ENCODE measurements at regions not wholly inside any gene's neighbourhood (a gene's known extent, or its start where the extent isn't known, plus 50 kb on each side); places are given as distances from the start of the nearest gene placed in this dataset.
"Not testable (repeated sequence)": the region's sequence is repeated elsewhere in the genome, so short reads cannot be mapped to it uniquely, and the experiment has no call there.

DNA sequence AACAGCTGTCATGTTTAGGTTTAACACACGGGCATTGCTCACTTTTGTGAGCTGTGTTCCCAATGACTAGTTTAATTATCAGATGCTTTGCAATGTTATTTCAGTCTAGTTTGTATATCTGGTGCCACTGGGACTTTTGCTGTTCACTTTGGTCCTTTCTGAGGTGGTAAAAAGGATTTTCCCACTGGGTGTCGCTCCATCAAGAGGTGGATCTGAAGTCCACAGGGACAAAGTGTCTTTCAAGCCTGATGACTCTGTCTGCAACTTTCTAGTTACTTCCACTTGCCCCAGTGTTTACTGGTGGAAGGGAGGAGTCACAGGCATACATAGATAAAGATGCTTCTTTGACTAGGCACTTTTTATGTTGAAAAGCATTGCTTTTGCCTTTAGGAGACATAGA lies 242.2 kb downstream of the HGF start:
- no peak for DNase-seq

DNA sequence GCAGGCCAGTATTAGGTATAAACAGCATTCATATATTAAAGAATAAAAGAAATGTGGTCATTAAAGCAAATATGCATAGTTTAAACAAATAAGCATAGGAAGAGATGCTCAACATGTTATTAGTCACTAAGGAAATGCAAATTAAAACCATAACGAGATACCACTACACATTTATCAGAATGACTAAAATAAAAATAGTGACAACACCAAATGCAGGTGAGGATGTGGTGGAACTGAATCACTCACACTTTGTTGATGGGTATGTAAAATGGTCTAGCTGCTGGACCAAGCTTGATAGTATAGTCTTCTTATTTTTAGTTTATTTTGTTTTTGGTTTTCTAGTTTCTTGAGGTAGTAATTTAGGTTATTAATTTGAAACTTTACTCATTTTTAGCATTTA lies 242.9 kb downstream of the HGF start:
- DNase-seq: no peak

DNA sequence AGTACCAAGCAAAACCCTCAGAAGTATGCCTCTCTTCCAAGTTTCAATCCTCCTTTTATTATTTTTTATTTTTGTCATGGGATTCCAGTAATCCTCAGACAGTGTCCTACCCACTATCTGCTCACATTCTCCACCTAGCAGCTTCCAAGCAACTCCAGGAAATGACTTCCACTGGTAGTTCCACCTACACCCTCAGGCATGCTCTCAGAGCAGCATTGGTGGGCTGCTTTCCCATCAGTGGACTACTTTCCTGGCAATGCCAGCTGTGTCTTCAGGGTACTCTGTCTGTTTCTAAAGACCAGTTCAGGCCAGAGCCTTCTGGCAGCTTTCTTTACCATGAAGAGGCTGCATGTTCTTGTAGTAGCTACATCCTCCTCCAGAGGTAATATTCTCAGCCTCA lies 244.0 kb downstream of the HGF start:
- no peak for DNase-seq

DNA sequence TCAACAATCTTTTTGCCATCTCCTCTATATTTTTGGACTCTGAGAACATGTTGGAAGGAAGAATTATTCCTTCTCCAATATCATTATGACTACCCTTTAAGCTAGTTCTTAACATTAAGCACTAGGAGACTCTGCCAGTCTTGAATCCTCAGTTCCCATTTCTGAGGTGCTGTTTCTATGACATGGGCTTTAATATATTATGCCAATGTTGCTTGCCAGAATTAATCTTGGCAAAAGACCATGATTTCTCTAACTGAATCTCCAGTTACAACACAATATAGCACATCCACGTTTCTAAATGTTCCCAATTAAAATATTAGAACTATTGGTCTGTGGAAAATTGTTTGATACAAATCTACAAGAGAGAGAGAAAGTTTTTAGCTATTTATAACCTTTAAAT lies 250.0 kb downstream of the HGF start:
- DNase-seq: no peak

DNA sequence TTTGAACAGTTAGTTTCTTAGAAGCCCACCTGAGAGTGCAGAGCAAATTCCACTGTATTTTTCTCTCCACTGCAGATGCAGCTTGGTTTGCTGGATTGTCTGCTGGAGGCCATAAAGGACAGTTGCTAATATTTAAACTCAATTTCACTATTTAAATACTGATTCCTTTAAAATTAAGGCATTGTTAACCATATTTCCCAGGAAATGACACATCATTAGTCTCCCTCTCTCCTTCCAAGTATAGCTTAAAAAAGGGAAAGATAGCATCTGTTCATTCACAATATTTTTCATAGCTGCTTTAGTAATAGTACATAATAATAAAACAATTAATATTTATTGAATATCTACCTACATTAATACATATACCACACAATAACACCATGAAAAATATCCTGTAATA lies 252.9 kb downstream of the HGF start:
- DNase-seq: no peak

DNA sequence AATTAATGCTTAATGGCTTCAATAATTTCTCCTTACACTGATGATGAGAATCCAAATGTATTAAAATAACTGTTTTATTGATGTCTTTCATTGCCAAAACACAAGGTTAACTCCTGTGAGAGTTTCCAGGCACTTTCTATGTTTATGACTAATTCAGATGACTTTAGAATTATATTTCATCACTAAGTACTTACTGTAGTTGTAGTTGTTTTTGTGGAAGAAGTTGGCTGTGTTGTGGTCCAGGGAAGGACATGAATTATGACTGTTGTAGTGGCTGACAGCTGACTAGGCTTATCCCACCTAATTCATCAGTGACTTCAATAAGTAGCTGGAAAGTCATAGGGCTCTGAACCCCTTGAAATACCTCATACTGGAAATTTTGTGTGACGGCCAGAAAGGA lies 254.8 kb downstream of the HGF start:
- DNase-seq: peak; percentile 45

DNA sequence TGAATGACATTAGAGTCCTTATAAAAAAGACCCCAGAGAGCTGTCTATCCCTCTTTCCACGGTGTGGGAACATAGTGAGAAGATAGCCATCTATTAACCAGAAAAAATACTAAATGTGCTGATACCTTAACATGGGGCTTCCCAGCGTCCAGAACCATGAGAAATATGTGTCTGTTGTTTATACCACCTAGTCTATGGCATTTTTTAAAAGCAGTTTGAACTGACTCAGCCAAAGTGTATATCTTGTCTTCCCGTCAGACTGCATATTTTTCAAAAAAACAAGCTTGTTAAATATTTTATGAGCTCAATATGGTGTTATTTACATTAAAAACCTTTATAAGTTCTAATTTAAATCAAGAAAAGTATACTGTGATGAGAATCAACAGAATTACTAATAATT lies 255.3 kb downstream of the HGF start:
- no peak for DNase-seq

DNA sequence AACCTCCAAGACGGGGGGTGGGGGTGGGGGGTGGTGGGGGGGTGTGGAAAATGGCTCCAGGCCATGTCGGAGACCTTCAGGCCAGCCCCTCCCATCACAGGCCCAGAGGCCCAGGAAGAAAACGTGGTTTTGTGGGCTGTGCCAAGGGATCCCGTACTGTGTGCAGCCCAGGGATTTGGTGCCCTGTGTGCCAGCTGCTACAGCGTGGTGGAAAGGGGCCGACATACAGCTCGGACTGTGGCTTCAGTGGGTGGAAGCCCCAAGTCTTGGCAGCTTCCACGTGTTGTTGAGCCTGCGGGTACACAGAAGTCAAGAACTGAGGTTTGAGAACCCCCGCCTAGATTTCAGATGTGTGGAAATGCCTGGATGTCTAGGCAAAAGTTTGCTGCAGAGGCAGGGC lies 259.7 kb downstream of the HGF start:
- DNase-seq: no peak

DNA sequence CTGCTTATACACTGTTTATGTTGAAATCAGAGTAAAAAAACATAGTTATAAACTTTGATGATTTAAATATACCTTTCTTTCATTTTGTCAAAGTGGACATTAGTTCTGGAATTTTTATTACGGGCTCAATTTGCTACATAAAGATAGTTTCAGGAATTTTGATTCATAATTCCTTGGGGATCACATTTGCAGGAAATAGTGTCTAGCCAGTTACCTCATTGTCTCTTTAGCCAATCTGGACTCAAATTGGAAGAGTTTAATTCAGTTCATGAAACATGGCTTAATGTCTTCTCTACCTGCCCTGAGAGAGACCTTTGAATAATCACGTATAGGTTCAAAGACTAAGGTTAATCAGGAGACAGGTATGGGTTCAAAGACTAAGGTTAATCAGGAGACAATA lies 262.6 kb downstream of the HGF start:
- DNase-seq: no peak

DNA sequence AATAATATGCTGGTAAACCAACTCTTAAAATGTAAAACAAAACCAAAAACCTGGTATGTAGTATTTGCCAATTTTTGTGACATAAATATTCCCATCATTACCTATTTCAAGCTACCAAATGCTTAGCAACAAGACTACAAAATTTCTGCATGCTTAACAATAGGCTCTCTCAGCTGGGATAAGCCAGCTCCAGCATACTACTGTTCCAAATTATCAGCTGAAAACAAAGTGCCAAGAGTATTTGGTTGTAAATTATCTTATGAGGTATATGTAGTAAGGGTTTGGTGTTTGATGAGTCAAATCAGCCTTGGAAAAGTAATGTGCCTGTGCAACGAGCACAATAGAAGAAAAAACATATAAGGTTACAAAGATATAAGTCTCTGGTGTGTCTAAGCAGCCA lies 263.2 kb downstream of the HGF start:
- DNase-seq: no peak

DNA sequence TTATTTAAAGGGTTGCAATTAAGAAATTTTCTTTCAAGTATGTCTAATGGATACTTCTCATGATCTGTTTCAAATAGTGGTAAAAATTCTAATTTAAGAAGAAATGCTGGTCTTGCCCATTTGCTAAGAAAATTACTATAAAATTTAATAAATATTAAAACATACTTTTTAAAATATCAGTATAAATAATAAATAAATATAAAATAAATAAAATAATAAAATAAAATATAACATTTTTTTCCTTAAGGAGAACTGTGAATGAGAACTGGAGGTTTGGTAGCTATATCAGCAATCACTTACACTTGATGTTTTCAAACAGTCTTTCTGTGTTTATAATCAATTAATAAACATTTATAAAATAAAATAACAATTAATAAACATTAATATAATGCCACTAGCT lies 266.1 kb downstream of the HGF start:
- DNase-seq: no peak

DNA sequence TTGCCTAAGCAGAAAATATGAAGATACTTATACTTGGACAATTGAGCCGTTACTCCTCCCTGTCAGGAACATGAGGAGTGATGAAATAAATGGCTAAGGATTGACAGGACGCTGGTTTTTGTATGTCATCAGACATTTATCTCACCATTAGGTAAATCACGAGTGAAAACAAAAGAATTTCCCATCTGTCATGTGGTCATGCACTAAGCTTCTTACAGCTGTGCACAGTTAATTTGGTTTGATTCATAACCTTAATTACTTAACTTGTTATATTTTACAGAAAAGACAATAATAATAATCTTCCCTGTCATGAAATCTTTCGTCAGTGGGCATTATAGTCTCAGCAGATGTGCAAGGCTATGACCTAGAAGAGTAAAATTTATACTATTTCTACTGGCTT lies 266.5 kb downstream of the HGF start:
- no peak for DNase-seq

DNA sequence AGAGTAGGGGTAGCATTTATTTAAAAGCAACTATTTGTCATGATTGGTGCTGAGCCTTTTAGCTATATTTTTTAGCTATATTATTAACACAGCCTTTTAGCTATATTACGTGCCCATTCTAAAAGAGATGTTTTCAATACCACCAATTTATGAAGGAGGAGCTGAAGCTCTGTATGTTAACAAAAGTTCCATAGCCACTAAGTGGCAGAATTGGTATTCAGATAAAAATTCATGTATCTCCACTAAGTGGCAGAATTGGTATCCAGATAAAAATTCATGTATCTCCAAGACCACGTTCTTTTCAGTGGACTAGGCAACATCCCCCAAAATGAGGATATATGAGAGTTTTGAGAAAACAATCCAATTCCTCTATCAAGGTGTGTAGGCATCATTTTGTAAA lies 268.6 kb downstream of the HGF start:
- DNase-seq: no peak

DNA sequence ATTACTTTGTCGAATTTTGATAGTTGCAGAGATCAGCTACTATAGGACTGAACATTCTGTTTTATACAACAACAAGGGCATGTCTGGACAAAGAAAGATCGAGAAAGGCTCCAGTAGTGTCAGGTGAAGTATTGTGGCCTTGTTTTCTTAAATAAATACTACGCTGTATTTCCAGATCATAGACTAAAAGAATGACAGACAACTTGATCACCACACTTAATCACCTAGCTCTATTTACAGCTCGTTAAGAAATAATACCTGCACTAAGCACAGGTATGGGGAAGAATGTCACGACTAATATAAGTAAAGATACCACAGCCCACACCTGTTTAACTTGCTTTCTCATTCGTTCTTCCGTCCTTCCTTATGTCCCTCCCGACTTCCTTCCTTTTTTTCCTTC lies 269.2 kb downstream of the HGF start:
- no peak for DNase-seq

DNA sequence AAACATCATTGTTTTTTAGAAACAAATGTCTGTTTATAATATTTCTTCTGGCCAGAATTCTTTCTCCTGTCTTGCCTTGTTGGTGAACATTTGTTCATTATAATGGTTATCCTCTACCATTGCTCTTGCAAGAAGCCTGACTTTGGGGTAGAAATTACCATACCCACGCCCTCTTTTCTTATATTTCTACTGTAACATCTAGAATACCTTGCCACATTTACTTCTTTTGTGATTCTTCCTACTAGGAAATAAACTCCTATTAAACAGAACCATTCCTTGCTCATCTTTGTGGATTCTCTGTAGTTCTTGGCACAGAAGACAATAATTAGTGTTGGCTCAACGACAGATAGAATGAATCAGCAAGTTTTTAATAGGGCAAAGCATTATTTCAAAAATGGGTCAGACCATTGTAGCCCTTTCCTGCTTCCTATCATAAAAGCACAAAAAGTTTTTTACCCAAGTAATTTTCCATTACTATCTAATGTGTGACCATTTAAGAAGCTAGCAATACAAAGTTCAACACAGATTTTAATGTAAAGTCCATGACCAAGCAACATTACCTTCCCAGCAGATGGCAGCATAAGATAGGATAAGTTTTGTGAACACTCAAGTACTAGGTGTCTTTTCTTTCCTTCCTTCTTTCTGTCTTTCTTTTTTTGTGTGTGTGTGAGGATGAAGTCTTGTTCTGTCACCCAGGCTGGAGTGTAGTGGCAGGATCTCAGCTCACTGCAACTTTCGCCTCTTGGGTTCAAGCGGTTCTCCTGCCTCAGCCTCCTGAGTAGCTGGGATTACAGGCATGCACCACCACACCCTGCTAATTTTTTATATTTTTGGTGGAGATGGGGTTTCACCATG lies 270.4 kb downstream of the HGF start:
- no peak for DNase-seq

DNA sequence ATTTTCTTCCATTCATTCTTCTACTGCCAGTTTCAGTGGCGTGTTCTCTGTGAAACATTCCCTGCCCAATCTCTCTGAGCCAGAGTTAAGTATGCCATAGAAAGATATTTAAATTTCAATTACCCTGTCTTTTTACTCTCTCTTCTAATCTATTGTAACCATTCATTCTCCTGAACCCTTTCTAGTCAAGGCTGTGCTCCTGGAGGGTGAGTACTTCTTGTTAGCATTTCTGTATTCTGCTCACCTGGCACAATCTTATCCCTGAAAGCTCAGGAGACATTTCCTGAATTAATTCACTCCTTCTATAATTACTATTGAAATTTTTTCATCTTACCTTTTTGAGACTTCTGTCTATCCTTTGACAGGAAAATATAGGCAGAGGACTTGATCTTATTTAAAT lies 271.7 kb downstream of the HGF start:
- no peak for DNase-seq

DNA sequence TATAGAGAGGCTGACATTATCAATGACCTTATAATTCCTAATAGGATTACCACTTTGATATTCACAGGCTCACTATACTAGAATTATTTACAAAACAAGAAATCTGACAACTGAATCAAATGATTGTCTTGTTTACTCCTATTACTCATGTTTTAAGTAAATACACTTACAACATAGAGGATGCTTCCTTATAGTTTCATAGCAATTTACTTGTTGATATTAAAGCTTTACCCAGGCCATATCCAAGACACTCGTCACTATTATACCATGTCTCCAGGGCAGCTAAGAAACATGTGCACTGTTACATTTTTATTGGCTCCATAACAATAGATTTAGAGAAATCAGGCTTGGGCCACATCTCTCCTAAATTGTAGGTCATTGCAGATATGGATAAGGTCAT lies 276.9 kb downstream of the HGF start:
- no peak for DNase-seq

DNA sequence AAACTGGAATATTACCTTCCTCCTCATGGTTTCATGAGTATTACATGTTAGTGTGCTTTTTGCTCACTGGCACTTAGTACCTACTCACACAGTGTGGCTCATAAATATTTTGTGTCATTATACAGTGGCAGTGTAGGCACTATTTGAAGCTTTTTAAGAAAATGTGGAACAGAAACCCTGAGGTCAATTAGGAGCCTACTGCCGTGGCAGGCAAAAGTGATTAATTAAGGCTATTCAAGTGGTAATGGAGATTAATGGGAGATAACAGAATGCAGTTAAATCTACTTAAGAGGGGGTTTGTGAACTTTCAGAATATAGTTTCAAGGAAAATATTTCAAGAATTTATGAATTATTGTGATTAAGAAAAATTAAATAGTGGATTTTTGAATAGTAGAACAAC lies 277.6 kb downstream of the HGF start:
- no peak for DNase-seq

DNA sequence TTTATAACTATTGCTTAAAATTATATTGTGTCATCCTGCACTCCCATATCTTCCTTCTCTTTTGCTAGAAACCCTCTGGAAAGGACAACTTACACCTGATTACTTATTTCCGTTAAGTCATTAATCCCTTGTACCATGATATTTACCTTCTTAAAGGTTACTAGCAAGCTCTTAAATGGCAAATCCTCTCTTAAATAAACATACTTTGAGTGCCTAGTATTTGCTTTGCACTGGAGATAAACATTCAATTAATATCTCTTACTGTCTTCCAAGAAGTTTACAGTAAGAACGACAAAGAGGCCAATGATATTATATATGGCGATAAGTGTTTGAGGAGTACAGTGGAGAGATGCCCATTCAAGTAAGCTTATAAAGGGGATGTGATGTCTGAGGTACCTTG lies 278.3 kb downstream of the HGF start:
- DNase-seq: no peak

DNA sequence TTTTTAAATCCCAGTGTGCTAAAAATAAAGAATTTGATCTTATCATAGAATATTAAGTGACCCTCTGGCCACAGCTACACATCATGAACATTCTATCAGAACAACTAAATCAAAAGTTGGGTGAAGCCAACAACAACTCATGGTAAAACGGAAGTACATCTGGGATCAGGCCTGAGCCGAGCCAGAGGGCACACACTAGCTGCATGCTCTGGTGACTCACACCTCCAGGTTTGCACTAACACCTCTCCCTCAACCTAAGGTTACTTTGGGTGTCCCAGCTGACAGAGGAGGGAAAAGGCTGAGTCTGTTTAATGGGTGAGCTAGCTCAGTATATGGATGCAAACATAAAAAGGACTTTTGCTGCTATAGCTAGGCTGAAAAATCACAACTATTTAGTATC lies 281.6 kb downstream of the HGF start:
- DNase-seq: no peak

DNA sequence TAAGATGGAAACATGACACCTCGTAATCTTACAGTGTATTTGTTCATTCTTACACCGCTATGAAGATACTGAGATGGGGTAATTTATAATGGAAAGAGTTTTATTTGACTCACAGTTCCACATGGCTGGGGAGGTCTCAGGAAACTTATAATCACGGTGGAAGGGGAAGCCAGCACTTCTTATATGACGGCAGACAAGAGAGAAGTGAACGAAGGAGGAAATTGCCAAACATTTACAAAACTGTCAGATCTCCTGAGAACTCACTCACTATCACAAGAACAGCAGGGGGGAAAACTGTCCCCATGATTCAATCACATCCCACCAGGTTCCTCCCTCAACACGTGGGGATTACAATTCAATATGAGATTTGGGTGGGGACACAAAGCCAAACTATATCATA lies 282.3 kb downstream of the HGF start:
- DNase-seq: no peak

DNA sequence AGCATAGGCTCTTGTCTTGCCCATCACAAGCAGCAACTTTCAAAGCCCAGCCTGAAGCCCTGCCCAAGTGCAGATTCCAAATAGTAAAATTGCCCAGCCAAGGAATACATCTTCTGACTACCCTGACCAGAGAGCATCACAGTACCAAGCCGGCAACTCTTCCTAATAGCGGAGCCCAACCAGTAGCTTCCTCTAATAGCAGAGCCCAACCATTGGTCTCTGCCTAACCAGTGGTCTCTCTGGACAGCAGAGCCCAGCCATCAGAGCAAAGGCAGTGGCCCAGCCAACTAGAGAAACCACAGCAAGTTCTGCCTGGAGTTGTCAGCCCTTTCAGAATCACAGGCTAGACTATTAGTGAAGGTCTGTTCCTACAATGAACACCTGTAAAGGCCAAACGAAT lies 285.6 kb downstream of the HGF start:
- peak; percentile 81 for DNase-seq

DNA sequence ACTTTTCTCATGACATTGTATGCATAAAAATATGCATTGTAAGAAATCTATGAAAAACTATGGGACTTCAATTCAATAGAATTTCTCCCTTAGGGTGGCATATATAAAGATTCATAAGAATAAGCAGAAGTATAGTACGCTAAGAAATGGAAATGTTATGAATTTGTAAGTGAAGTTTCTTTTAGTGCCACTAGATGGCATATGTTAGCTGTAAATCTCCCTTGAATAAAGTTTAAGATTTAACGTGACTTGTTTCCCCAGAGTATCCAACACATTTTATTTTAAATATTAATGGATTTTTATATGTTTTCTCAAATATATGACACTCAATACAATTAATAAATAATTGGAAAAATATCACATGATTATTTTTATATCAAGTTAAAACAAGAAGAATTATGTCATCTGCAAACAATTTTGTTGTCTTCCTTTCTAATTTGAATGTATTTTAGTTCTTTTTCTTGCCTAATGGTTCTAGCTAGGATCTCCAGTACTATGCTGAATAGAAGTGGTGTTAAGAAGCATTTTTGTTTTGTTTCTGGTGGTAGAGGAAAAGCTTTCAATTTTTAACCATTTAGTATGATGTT lies 287.2 kb downstream of the HGF start:
- DNase-seq: no peak

DNA sequence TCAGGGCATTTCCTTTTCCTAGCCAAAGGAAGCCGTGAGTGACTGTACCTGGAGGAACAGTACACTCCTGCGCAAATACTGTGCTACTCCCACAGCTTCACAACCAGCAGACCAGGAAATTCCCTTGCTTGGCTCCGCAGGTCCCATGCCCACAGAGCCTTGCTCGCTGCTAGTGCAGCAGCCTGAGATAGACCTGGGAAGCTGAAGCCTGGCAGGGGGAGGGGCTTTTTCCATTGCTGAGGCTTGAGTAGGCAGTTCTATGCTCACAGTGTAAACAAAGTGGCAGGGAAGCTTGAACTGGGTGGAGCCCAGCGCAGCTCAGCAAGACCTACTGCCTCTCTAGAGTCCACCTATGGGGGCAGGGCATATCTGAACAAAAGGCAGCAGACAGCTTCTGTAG lies 291.2 kb downstream of the HGF start:
- no peak for DNase-seq

DNA sequence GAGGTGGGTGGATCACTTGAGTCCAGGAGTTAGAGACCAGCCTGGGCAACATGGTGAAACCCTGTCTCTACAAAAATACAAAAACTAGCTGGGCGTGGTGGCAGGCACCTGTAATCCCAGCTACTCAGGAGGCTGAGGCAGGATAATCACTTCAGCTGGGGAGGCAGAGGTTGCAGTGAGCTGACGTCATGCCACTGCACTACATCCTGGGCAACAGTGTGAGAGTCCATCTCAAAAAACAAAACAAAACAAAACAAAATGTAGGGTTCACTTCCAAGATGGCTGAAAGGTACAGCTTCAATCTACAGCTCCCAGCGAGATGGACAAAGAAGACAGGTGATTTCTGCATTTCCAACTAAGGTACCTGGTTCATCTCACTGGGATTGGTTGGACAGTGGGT lies 291.6 kb downstream of the HGF start:
- not testable (repeated sequence) for DNase-seq

Data from right hindlimb (tissue), 1 donor.